ENCODE measurements at regions not wholly inside any gene's neighbourhood (a gene's known extent, or its start where the extent isn't known, plus 50 kb on each side); places are given as distances from the start of the nearest gene placed in this dataset.

GRCh38 chr11:98561877-98562395, 458.8 kb upstream of the CNTN5 start:
- Histone ChIP-seq H3K9me3 (ENCODE audit: control insufficient read depth, insufficient read depth, low read length) (peaks cover 1% of the 10 kb centered on the region; the same call in 1 of the 2 replicates), H4K8ac (ENCODE audit: low read depth in 2 of 2, low read length in 2 of 2) (no peak overlapping the region), H3K9me1 (ENCODE audit: insufficient read depth, low read length) (no peaks in the 10 kb centered on the region), H2AK5ac (ENCODE audit: low read depth, low read length) (no peak overlapping the region), H2BK20ac (ENCODE audit: low read depth, low read length) (no peak overlapping the region), H3K27me3 (ENCODE audit: control insufficient read depth, insufficient read depth, low read length) (no peaks in the 10 kb centered on the region), H3K27ac (ENCODE audit: insufficient read depth, low read length) (no peak overlapping the region), H3K18ac (ENCODE audit: low read depth, low read length) (no peak overlapping the region), H3K4me2 (ENCODE audit: low read depth, low read length) (no peak overlapping the region), H3K36me3 (ENCODE audit: control insufficient read depth, insufficient read depth, low read length) (no peaks in the 10 kb centered on the region), H3K14ac (replicated peaks; ENCODE audit: low read depth, low read length) (no peak overlapping the region), H2BK5ac (ENCODE audit: low read depth, low read length, poor library complexity, severe bottlenecking) (no peak overlapping the region), H2BK15ac (ENCODE audit: low read depth, low read length) (no peak overlapping the region), H3K4me3 (ENCODE audit: insufficient read depth, low read depth, low read length) (no peak overlapping the region), H3K9ac (ENCODE audit: low read depth, low read length) (no peak overlapping the region), H3K56ac (ENCODE audit: extremely low read depth, insufficient read depth, low read length) (no peak overlapping the region), H3K4ac (ENCODE audit: low read depth, low read length) (no peak overlapping the region), H3K4me1 (ENCODE audit: control insufficient read depth, insufficient read depth, low read length) (no peaks in the 10 kb centered on the region), H3K79me1 (ENCODE audit: low read depth in 1 of 2, low read length in 2 of 2) (no peaks in the 10 kb centered on the region), H4K20me1 (ENCODE audit: insufficient read depth, low read length) (no peaks in the 10 kb centered on the region), H4K91ac (ENCODE audit: insufficient read depth, low read depth, low read length) (no peak overlapping the region), H2AK9ac (replicated peaks; ENCODE audit: low read depth, low read length, poor library complexity) (no peak overlapping the region), H3K23ac (ENCODE audit: low read depth, low read length) (no peak overlapping the region), H4K5ac (ENCODE audit: low read depth, low read length) (no peak overlapping the region), H2AFZ (replicated peaks; ENCODE audit: low read length, poor library complexity) (no peak overlapping the region), H2BK120ac (ENCODE audit: low read depth, low read length) (no peak overlapping the region)
- intact Hi-C loops (cut with micrococcal nuclease), result no loop called here
- TF ChIP-seq FOS (IDR thresholded peaks at IDR 0.05; ENCODE audit: low read depth, low read length) (no peak), MAFK (IDR thresholded peaks at IDR 0.05; ENCODE audit: low read depth, low read length) (peak; percentile 52; the same call in 1 of the 2 replicates)
- no TSS peak for BruUV-seq (replicated peaks)
- CTCF ChIA-PET, result no interaction called here
- ATAC-seq (ENCODE audit: low read depth) (no peak), DNase-seq (no peak)
- dilution Hi-C loops (cut with HindIII; ENCODE audit: low sequenced_read_pairs, unreplicated experiment), result no loop called here
- in situ Hi-C loops (cut with MboI; ENCODE audit: low sequenced_read_pairs), result no loop called here
- POLR2A ChIA-PET (ENCODE audit: unreplicated experiment), result no interaction called here

Measured in IMR-90 (cell line).